GM12891 (cell line): ENCODE measurements at regions not wholly inside any gene's neighbourhood (a gene's known extent, or its start where the extent isn't known, plus 50 kb on each side); places are given as distances from the start of the nearest gene placed in this dataset.
"Not testable (repeated sequence)": the region's sequence is repeated elsewhere in the genome, so short reads cannot be mapped to it uniquely, and the experiment has no call there.

ENCODE experiments used
- PAX5 ChIP-seq: IDR thresholded peaks from 2 replicates; pipeline ENCODE4 v1.6.1; 2011; ENCODE audit warnings: low read length, moderate library complexity, mild to moderate bottlenecking; ENCODE audit not compliant: insufficient read depth, severe bottlenecking
- POLR2A ChIP-seq: IDR thresholded peaks from 2 replicates; pipeline ENCODE4 v1.6.1; 2011; ENCODE audit warnings: low read depth, low read length, control low read depth
- POLR2AphosphoS5 ChIP-seq: IDR thresholded peaks from 2 replicates; pipeline ENCODE4 v1.6.1; 2011; ENCODE audit warnings: low read depth, low read length, control low read depth
- POU2F2 ChIP-seq: IDR thresholded peaks from 2 replicates; pipeline ENCODE4 v1.6.1; 2011; ENCODE audit warnings: low read depth, mild to moderate bottlenecking, control low read depth, low read length, moderate library complexity

DNA sequence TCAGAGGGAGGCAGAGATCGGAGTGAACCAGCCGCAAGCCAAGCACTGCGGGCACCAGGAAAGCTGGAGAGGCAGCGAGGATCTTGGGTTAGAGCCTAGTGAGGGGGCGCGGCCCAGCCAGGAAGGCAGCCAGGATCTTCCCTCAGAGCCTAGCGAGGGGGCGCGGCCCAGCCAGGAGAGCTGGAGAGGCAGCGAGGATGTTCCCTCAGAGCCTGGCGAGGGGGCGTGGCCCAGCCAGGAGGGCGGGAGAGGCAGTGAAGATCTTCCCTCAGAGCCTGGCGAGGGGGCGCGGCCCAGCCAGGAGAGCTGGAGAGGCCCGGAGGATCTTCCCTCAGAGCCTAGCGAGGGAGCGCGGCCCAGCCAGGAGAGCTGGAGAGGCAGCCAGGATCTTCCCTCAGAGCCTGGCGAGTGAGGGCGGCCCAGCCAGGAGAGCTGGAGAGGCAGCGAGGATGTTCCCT is 62.7 kb upstream of the TMEM18 start:
- not testable (repeated sequence) for TF ChIP-seq POU2F2, POLR2AphosphoS5, POLR2A, PAX5
